Stimulated activated naive CD8-positive, alpha-beta T cell treated with anti-CD3 and anti-CD28 coated beads, Interleukin-15, Interleukin-2, amounts not matched to agents 100 ng/mL and 50 ng/mL, for 24 hours (primary cell): ENCODE measurements at regions not wholly inside any gene's neighbourhood (a gene's known extent, or its start where the extent isn't known, plus 50 kb on each side); places are given as distances from the start of the nearest gene placed in this dataset.

Experiments used
- H3K27ac Mint-ChIP-seq: one replicate; pipeline ENCODE4 v1.8.0; 2021; ENCODE audit warnings: mild to moderate bottlenecking, mixed read lengths
- H3K27me3 Mint-ChIP-seq: one replicate; pipeline ENCODE4 v1.8.0; 2021; ENCODE audit warnings: mixed read lengths
- H3K36me3 Mint-ChIP-seq: one replicate; pipeline ENCODE4 v1.8.0; 2021; ENCODE audit warnings: low read depth, mixed read lengths
- H3K4me1 Mint-ChIP-seq: one replicate; pipeline ENCODE4 v1.8.0; 2021; ENCODE audit warnings: low read depth, mixed read lengths
- H3K4me3 Mint-ChIP-seq: one replicate; pipeline ENCODE4 v1.8.0; 2021; ENCODE audit warnings: mild to moderate bottlenecking, mixed read lengths
- H3K9me3 Mint-ChIP-seq: one replicate; pipeline ENCODE4 v1.8.0; 2021; ENCODE audit warnings: mixed read lengths

- H3K4me3 Mint-ChIP-seq: no peak overlapping the region
- H3K36me3 Mint-ChIP-seq: peaks cover 57% of the 10 kb centered on the region
These were observed 98.3 kb downstream of the BACH1 start for GRCh38 chr21:29396951-29397455.

GRCh38 chr21:29403301-29403700, 104.6 kb downstream of the BACH1 start:
- Mint-ChIP-seq H3K27me3 (no peaks in the 10 kb centered on the region), H3K9me3 (peaks cover 18% of the 10 kb centered on the region), H3K36me3 (peaks cover 32% of the 10 kb centered on the region), H3K4me1 (no peaks in the 10 kb centered on the region), H3K27ac (no peak overlapping the region), H3K4me3 (no peak overlapping the region)

More at GRCh38 chr21:29396951-29397455, 98.3 kb downstream of the BACH1 start:
- H3K27me3 Mint-ChIP-seq: no peaks in the 10 kb centered on the region
- H3K27ac Mint-ChIP-seq: no peak overlapping the region
- peaks cover 18% of the 10 kb centered on the region for H3K9me3 Mint-ChIP-seq
- no peaks in the 10 kb centered on the region for H3K4me1 Mint-ChIP-seq

- peaks cover 24% of the 10 kb centered on the region for H3K36me3 Mint-ChIP-seq
- H3K27ac Mint-ChIP-seq: no peak overlapping the region
- H3K4me3 Mint-ChIP-seq: no peak overlapping the region
These were observed 105.3 kb downstream of the BACH1 start for GRCh38 chr21:29403922-29404538.

GRCh38 chr21:29405503-29406122, 106.9 kb downstream of the BACH1 start:
- H3K27me3 Mint-ChIP-seq: no peaks in the 10 kb centered on the region
- H3K27ac Mint-ChIP-seq: no peak overlapping the region
- H3K4me1 Mint-ChIP-seq: no peaks in the 10 kb centered on the region
- peaks cover 2% of the 10 kb centered on the region for H3K9me3 Mint-ChIP-seq
- no peak overlapping the region for H3K4me3 Mint-ChIP-seq
- H3K36me3 Mint-ChIP-seq: peaks cover 9% of the 10 kb centered on the region

More at GRCh38 chr21:29403922-29404538, 105.3 kb downstream of the BACH1 start:
- Mint-ChIP-seq H3K27me3 (no peaks in the 10 kb centered on the region), H3K4me1 (no peaks in the 10 kb centered on the region), H3K9me3 (peaks cover 11% of the 10 kb centered on the region)

GRCh38 chr21:29406385-29406784, 107.7 kb downstream of the BACH1 start:
- Mint-ChIP-seq H3K36me3 (peaks cover 6% of the 10 kb centered on the region), H3K27ac (no peak overlapping the region), H3K4me3 (no peak overlapping the region), H3K27me3 (no peaks in the 10 kb centered on the region), H3K9me3 (no peaks in the 10 kb centered on the region), H3K4me1 (no peaks in the 10 kb centered on the region)

GRCh38 chr21:29407571-29407970, 108.8 kb downstream of the BACH1 start:
- H3K36me3 Mint-ChIP-seq: peaks cover 6% of the 10 kb centered on the region
- H3K27ac Mint-ChIP-seq: no peak overlapping the region
- H3K27me3 Mint-ChIP-seq: no peaks in the 10 kb centered on the region
- no peaks in the 10 kb centered on the region for H3K9me3 Mint-ChIP-seq
- no peak overlapping the region for H3K4me3 Mint-ChIP-seq
- no peaks in the 10 kb centered on the region for H3K4me1 Mint-ChIP-seq

GRCh38 chr21:29413683-29414082, 115.0 kb downstream of the BACH1 start:
- Mint-ChIP-seq H3K9me3 (no peaks in the 10 kb centered on the region), H3K4me3 (no peak overlapping the region), H3K4me1 (no peaks in the 10 kb centered on the region), H3K36me3 (peaks cover 14% of the 10 kb centered on the region), H3K27me3 (no peaks in the 10 kb centered on the region), H3K27ac (no peak overlapping the region)

- H3K27me3 Mint-ChIP-seq: no peaks in the 10 kb centered on the region
- no peaks in the 10 kb centered on the region for H3K9me3 Mint-ChIP-seq
- H3K36me3 Mint-ChIP-seq: peaks cover 14% of the 10 kb centered on the region
- H3K27ac Mint-ChIP-seq: no peak overlapping the region
- H3K4me3 Mint-ChIP-seq: no peak overlapping the region
- H3K4me1 Mint-ChIP-seq: no peaks in the 10 kb centered on the region
These were observed 117.5 kb downstream of the BACH1 start for GRCh38 chr21:29416268-29416667.

- Mint-ChIP-seq H3K27ac (no peak overlapping the region), H3K27me3 (no peaks in the 10 kb centered on the region), H3K4me3 (no peak overlapping the region), H3K4me1 (no peaks in the 10 kb centered on the region), H3K9me3 (no peaks in the 10 kb centered on the region), H3K36me3 (peaks cover 13% of the 10 kb centered on the region)
These were observed 120.1 kb downstream of the BACH1 start for GRCh38 chr21:29418813-29419212.

- no peak overlapping the region for H3K4me3 Mint-ChIP-seq
- peaks cover 9% of the 10 kb centered on the region for H3K36me3 Mint-ChIP-seq
- peaks cover 1% of the 10 kb centered on the region for H3K4me1 Mint-ChIP-seq
- no peaks in the 10 kb centered on the region for H3K27me3 Mint-ChIP-seq
- no peaks in the 10 kb centered on the region for H3K9me3 Mint-ChIP-seq
- no peak overlapping the region for H3K27ac Mint-ChIP-seq
These were observed 120.7 kb downstream of the BACH1 start for GRCh38 chr21:29419422-29419821.

GRCh38 chr21:29423099-29423870, 124.6 kb downstream of the BACH1 start:
- Mint-ChIP-seq H3K9me3 (peaks cover 2% of the 10 kb centered on the region), H3K27ac (no peak overlapping the region), H3K27me3 (no peaks in the 10 kb centered on the region), H3K4me1 (peaks cover 13% of the 10 kb centered on the region), H3K4me3 (no peak overlapping the region), H3K36me3 (peaks cover 8% of the 10 kb centered on the region)

- Mint-ChIP-seq H3K9me3 (peaks cover 2% of the 10 kb centered on the region), H3K27ac (no peak overlapping the region), H3K36me3 (peaks cover 8% of the 10 kb centered on the region), H3K27me3 (no peaks in the 10 kb centered on the region), H3K4me1 (peaks cover 13% of the 10 kb centered on the region), H3K4me3 (no peak overlapping the region)
These were observed 126.0 kb downstream of the BACH1 start for GRCh38 chr21:29424728-29425127.

GRCh38 chr21:29429218-29429617, 130.5 kb downstream of the BACH1 start:
- Mint-ChIP-seq H3K9me3 (peaks cover 6% of the 10 kb centered on the region), H3K4me3 (no peak overlapping the region), H3K27me3 (no peaks in the 10 kb centered on the region), H3K4me1 (peaks cover 23% of the 10 kb centered on the region), H3K27ac (no peak overlapping the region), H3K36me3 (peaks cover 8% of the 10 kb centered on the region)

GRCh38 chr21:29430030-29430429, 131.3 kb downstream of the BACH1 start:
- Mint-ChIP-seq H3K27ac (no peak overlapping the region), H3K36me3 (peaks cover 13% of the 10 kb centered on the region), H3K4me3 (no peak overlapping the region), H3K9me3 (peaks cover 9% of the 10 kb centered on the region), H3K27me3 (no peaks in the 10 kb centered on the region), H3K4me1 (peaks cover 23% of the 10 kb centered on the region)

- H3K4me1 Mint-ChIP-seq: peaks cover 22% of the 10 kb centered on the region
- peaks cover 7% of the 10 kb centered on the region for H3K9me3 Mint-ChIP-seq
- no peak overlapping the region for H3K4me3 Mint-ChIP-seq
These were observed 131.9 kb downstream of the BACH1 start for GRCh38 chr21:29430576-29430975.

More at GRCh38 chr21:29430576-29430975, 131.9 kb downstream of the BACH1 start:
- Mint-ChIP-seq H3K27ac (no peak overlapping the region), H3K27me3 (no peaks in the 10 kb centered on the region), H3K36me3 (peaks cover 15% of the 10 kb centered on the region)
